ENCODE measurements at regions not wholly inside any gene's neighbourhood (a gene's known extent, or its start where the extent isn't known, plus 50 kb on each side); places are given as distances from the start of the nearest gene placed in this dataset.

DNA sequence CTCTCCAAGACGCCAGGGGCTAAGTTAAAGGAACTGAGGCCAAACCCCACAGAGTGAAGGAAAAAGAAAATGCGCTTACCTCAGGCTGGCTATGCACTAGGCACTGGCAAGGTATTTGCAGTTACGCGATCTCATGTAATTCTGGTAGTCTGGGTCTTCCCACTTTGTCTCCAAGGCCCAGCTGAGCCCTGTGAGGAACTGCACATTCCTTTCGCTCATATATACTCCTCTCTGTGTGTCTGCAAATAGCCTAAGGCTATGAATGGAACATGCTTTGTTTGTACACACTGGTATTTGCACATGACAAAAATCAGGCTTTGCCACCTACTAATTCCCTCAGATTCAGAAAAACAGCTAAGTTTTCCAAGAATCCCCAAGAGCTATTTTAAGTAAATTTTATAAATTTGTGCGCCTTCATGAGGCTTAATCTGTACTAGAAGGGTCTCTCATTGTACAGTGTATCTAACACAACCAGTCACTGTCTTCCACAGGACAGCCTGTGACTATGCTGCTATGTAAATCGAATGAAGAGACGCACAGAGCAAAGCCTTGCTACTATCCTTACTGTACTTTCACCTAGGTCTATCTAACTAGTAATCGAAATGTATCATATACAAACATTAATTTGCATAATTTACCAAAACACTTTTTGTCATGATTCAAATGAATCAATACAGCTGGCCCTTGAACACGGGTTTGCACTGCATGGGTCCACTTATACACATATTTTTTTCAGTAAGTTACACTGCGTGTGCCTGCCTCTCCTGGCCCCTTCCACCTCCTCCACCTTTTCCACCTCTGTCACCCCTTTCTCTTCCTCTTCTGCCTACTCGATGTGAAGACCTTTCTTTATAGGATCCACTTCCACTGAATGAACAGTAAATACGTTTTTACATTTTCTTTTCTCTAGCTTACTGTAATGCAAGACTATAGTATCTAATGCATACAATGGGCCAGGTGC lies 87.0 kb downstream of the SIPA1L2 start:
- TF ChIP-seq, protein P1, sequence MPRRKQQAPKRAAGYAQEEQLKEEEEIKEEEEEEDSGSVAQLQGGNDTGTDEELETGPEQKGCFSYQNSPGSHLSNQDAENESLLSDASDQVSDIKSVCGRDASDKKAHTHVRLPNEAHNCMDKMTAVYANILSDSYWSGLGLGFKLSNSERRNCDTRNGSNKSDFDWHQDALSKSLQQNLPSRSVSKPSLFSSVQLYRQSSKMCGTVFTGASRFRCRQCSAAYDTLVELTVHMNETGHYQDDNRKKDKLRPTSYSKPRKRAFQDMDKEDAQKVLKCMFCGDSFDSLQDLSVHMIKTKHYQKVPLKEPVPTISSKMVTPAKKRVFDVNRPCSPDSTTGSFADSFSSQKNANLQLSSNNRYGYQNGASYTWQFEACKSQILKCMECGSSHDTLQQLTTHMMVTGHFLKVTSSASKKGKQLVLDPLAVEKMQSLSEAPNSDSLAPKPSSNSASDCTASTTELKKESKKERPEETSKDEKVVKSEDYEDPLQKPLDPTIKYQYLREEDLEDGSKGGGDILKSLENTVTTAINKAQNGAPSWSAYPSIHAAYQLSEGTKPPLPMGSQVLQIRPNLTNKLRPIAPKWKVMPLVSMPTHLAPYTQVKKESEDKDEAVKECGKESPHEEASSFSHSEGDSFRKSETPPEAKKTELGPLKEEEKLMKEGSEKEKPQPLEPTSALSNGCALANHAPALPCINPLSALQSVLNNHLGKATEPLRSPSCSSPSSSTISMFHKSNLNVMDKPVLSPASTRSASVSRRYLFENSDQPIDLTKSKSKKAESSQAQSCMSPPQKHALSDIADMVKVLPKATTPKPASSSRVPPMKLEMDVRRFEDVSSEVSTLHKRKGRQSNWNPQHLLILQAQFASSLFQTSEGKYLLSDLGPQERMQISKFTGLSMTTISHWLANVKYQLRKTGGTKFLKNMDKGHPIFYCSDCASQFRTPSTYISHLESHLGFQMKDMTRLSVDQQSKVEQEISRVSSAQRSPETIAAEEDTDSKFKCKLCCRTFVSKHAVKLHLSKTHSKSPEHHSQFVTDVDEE (CRISPR knock-in tag; IDR thresholded peaks at IDR 0.05), result no peak
- TF ChIP-seq ZFP30 (CRISPR knock-in tag; IDR thresholded peaks at IDR 0.05) (no peak), ESRRG (CRISPR knock-in tag; IDR thresholded peaks at IDR 0.05) (no peak), TOX (CRISPR knock-in tag; IDR thresholded peaks at IDR 0.05; ENCODE audit: borderline replicate concordance) (no peak), GLIS3 (CRISPR knock-in tag; IDR thresholded peaks at IDR 0.05) (no peak), ARNTL (CRISPR knock-in tag; IDR thresholded peaks at IDR 0.05; ENCODE audit: borderline replicate concordance, low read depth) (no peak), OSR1 (CRISPR knock-in tag; IDR thresholded peaks at IDR 0.05) (no peak), ZNF70 (CRISPR knock-in tag; IDR thresholded peaks at IDR 0.05) (no peak), SNAI2 (CRISPR knock-in tag; IDR thresholded peaks at IDR 0.05) (no peak), ZC3H10 (CRISPR knock-in tag; IDR thresholded peaks at IDR 0.05) (no peak), ISL1 (CRISPR knock-in tag; IDR thresholded peaks at IDR 0.05) (no peak), ZFP3 (CRISPR knock-in tag; IDR thresholded peaks at IDR 0.05) (no peak), ZNF8 (CRISPR knock-in tag; IDR thresholded peaks at IDR 0.05) (no peak)
- TF ChIP-seq, protein P2, sequence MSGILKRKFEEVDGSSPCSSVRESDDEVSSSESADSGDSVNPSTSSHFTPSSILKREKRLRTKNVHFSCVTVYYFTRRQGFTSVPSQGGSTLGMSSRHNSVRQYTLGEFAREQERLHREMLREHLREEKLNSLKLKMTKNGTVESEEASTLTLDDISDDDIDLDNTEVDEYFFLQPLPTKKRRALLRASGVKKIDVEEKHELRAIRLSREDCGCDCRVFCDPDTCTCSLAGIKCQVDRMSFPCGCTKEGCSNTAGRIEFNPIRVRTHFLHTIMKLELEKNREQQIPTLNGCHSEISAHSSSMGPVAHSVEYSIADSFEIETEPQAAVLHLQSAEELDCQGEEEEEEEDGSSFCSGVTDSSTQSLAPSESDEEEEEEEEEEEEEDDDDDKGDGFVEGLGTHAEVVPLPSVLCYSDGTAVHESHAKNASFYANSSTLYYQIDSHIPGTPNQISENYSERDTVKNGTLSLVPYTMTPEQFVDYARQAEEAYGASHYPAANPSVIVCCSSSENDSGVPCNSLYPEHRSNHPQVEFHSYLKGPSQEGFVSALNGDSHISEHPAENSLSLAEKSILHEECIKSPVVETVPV (CRISPR knock-in tag; IDR thresholded peaks at IDR 0.05), result no peak
- TF ChIP-seq, protein P3, sequence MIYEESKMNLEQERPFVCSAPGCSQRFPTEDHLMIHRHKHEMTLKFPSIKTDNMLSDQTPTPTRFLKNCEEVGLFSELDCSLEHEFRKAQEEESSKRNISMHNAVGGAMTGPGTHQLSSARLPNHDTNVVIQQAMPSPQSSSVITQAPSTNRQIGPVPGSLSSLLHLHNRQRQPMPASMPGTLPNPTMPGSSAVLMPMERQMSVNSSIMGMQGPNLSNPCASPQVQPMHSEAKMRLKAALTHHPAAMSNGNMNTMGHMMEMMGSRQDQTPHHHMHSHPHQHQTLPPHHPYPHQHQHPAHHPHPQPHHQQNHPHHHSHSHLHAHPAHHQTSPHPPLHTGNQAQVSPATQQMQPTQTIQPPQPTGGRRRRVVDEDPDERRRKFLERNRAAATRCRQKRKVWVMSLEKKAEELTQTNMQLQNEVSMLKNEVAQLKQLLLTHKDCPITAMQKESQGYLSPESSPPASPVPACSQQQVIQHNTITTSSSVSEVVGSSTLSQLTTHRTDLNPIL (CRISPR knock-in tag; IDR thresholded peaks at IDR 0.05; ENCODE audit: low read depth), result no peak
- TF ChIP-seq, protein P4, sequence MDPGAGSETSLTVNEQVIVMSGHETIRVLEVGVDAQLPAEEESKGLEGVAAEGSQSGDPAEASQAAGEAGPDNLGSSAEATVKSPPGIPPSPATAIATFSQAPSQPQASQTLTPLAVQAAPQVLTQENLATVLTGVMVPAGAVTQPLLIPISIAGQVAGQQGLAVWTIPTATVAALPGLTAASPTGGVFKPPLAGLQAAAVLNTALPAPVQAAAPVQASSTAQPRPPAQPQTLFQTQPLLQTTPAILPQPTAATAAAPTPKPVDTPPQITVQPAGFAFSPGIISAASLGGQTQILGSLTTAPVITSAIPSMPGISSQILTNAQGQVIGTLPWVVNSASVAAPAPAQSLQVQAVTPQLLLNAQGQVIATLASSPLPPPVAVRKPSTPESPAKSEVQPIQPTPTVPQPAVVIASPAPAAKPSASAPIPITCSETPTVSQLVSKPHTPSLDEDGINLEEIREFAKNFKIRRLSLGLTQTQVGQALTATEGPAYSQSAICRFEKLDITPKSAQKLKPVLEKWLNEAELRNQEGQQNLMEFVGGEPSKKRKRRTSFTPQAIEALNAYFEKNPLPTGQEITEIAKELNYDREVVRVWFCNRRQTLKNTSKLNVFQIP (CRISPR knock-in tag; IDR thresholded peaks at IDR 0.05; ENCODE audit: borderline replicate concordance, low read depth), result no peak
- TF ChIP-seq, protein P5, sequence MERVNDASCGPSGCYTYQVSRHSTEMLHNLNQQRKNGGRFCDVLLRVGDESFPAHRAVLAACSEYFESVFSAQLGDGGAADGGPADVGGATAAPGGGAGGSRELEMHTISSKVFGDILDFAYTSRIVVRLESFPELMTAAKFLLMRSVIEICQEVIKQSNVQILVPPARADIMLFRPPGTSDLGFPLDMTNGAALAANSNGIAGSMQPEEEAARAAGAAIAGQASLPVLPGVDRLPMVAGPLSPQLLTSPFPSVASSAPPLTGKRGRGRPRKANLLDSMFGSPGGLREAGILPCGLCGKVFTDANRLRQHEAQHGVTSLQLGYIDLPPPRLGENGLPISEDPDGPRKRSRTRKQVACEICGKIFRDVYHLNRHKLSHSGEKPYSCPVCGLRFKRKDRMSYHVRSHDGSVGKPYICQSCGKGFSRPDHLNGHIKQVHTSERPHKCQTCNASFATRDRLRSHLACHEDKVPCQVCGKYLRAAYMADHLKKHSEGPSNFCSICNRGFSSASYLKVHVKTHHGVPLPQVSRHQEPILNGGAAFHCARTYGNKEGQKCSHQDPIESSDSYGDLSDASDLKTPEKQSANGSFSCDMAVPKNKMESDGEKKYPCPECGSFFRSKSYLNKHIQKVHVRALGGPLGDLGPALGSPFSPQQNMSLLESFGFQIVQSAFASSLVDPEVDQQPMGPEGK (CRISPR knock-in tag; IDR thresholded peaks at IDR 0.05; ENCODE audit: borderline replicate concordance), result no peak
- no peak; the same call in 2 of the 3 replicates for ATAC-seq

DNA sequence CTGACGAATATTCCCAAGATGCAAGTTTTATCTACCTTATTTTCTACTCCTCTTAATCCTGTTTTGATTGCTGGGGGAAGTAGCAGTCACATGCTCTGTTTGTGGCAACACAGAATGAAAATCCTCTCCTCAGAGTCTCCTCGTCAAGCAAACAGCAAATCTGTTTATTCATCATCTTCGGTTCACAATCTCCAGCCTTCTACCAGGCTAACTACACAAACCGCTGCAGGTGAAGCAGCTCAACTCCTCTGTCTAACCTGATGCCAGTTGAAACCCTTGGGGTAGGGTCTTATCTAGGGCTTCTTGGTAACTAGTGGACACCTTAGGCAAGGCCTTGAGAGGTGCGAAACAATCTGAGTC lies 91.0 kb downstream of the SIPA1L2 start:
- no peak for TF ChIP-seq TOX (CRISPR knock-in tag; IDR thresholded peaks at IDR 0.05; ENCODE audit: borderline replicate concordance)
- TF ChIP-seq, protein P5 (CRISPR knock-in tag; IDR thresholded peaks at IDR 0.05; ENCODE audit: borderline replicate concordance), result no peak
- TF ChIP-seq GLIS3 (CRISPR knock-in tag; IDR thresholded peaks at IDR 0.05), result no peak
- TF ChIP-seq ZC3H10 (CRISPR knock-in tag; IDR thresholded peaks at IDR 0.05), result no peak
- no peak for TF ChIP-seq TCF4 (CRISPR knock-in tag; IDR thresholded peaks at IDR 0.05; ENCODE audit: borderline replicate concordance)
- no peak for TF ChIP-seq BACH2 (CRISPR knock-in tag; IDR thresholded peaks at IDR 0.05; ENCODE audit: borderline replicate concordance)
- TF ChIP-seq OSR1 (CRISPR knock-in tag; IDR thresholded peaks at IDR 0.05), result no peak
- TF ChIP-seq, protein P4 (CRISPR knock-in tag; IDR thresholded peaks at IDR 0.05; ENCODE audit: borderline replicate concordance, low read depth), result no peak
- TF ChIP-seq RARB (CRISPR knock-in tag; IDR thresholded peaks at IDR 0.05), result no peak
- no peak for TF ChIP-seq ESRRG (CRISPR knock-in tag; IDR thresholded peaks at IDR 0.05)
- TF ChIP-seq ZFP3 (CRISPR knock-in tag; IDR thresholded peaks at IDR 0.05), result no peak
- no peak for TF ChIP-seq ZNF565 (CRISPR knock-in tag; conservative IDR thresholded peaks at IDR 0.05; ENCODE audit: low read depth)
- TF ChIP-seq PPARA (CRISPR knock-in tag; IDR thresholded peaks at IDR 0.05; ENCODE audit: borderline replicate concordance), result no peak
- no peak for ATAC-seq
